Stimulated activated CD4-positive, alpha-beta T cell treated with anti-CD3 and anti-CD28 coated beads, Interleukin-12 subunit alpha, Interleukin-12 subunit beta, amount 100 ng/mL, for 48 hours (primary cell): ENCODE measurements at regions not wholly inside any gene's neighbourhood (a gene's known extent, or its start where the extent isn't known, plus 50 kb on each side); places are given as distances from the start of the nearest gene placed in this dataset.
"Not testable (repeated sequence)": the region's sequence is repeated elsewhere in the genome, so short reads cannot be mapped to it uniquely, and the experiment has no call there.

Experiments used
- DNase-seq, 3 donors: peaks; one replicate each; pipeline ENCODE4 v3.0.0-alpha.2; 2020; ENCODE audit warnings: low read depth in 2 of 3, low spot score in 1 of 3

- no peak for DNase-seq
These were observed 64.1 kb upstream of the TMPRSS2 start for GRCh38 chr21:41571938-41572510.

- no peak for DNase-seq
These were observed 62.9 kb upstream of the TMPRSS2 start for GRCh38 chr21:41570791-41571355.

GRCh38 chr21:41568606-41569385 is 60.8 kb upstream of the TMPRSS2 start:
- no peak for DNase-seq

- DNase-seq: no peak
These were observed 60.0 kb upstream of the TMPRSS2 start for GRCh38 chr21:41567901-41568510.

- not testable (repeated sequence) for DNase-seq
These were observed 59.3 kb upstream of the TMPRSS2 start for GRCh38 chr21:41567237-41567636.

GRCh38 chr21:41566500-41567014 is 58.6 kb upstream of the TMPRSS2 start:
- no peak for DNase-seq

GRCh38 chr21:41565550-41565949 is 57.6 kb upstream of the TMPRSS2 start:
- DNase-seq: no peak

GRCh38 chr21:41564871-41565274 is 56.9 kb upstream of the TMPRSS2 start:
- peak in 2 of 3 donors; percentile 8 to 11 for DNase-seq

- no peak for DNase-seq
These were observed 54.4 kb upstream of the TMPRSS2 start for GRCh38 chr21:41562101-41563000.

- no peak for DNase-seq
These were observed 53.7 kb upstream of the TMPRSS2 start for GRCh38 chr21:41561701-41562100.

GRCh38 chr21:41560661-41561158 is 52.8 kb upstream of the TMPRSS2 start:
- no peak for DNase-seq

GRCh38 chr21:41559658-41560631 is 52.0 kb upstream of the TMPRSS2 start:
- DNase-seq: no peak

GRCh38 chr21:41558842-41559241 is 50.9 kb upstream of the TMPRSS2 start:
- no peak for DNase-seq

- DNase-seq: no peak
These were observed 49.9 kb upstream of the TMPRSS2 start for GRCh38 chr21:41557884-41558283.
